HG03460 (cell line): ENCODE measurements at regions not wholly inside any gene's neighbourhood (a gene's known extent, or its start where the extent isn't known, plus 50 kb on each side); places are given as distances from the start of the nearest gene placed in this dataset.

Experiments
- ATAC-seq: cut with Tn5 transposase; IDR thresholded peaks from one replicate; pipeline ENCODE4 v1.9.1; 2021; ENCODE audit not compliant: unreplicated experiment

DNA sequence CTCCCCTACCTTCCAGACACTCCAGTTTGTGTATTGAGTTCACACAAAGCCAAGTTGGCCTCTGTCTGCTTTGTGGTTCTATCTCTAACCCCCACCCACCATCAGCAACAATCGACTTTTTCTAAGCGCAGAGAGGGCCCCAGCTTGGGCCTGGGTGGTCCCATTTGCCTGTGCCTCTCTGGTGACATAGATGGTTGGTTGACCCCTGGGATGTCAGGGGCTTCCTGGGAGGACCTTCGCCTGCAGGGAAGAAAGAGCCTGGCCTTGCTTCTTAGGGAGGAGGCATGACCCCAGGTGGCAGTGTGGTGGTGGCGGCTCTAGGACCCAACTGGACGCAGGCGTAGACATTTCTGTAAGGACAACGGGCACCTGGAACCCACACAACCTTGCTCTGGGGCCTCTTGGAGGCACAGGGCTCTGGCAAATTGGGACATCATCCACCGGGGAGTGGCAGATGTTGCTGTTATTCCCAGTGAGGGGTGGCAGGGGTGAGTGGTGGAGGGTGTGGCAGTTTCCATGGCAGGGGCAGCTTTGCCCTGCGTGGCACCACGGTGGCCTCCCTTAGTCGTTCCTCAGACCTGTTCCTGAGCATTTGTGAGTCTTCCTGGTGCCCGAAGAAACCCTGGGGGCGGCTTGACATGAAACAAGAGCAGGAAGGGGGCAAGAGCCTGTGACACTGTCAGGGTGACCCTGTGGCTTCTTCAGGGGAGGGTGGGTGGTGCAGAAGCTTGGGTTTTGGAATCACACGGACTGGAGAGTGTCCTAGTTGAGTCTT, 171.0 kb upstream of the IER5L start:
- no peak for ATAC-seq

DNA sequence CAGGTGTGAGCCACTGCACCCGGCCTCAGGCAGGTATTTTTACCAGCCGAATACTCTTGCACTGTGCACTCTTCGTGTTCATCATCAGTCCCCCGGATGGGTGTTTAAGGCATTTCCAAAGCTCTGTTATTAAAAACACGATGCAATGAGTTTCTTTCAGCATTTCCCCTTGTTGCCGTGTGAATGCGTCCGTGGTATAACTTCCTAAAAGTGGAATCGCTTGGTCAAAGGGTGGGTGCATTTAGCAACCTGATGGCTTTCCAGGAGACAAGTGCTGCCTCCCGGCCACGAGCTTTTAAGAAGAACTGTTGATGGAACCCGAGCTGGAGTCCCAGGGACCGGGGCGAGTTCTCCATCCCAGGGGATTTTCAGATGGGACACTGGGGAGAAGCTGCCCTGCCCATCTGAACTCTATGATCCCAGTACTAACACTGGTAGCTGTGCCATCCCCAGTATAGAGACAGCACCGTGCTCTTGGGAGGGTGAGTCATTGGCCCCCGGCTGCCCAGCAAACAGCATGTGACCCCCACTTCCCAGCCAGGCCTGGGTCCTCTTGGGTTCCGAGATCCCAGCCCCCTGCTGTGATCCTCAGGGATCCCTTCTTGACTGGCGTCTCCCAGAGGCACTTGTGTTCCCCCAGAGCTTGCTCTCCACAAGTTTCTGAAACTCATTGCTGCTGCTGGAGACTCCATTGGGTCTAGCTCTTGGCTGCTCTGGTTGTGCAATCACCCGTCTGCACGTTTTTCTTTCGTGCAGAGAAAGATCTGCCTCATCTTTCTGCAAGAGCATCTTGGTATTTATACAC, 169.5 kb upstream of the IER5L start:
- ATAC-seq = no peak

GRCh38 chr9:129346046-129346445, 168.0 kb upstream of the IER5L start:
- ATAC-seq = no peak

DNA sequence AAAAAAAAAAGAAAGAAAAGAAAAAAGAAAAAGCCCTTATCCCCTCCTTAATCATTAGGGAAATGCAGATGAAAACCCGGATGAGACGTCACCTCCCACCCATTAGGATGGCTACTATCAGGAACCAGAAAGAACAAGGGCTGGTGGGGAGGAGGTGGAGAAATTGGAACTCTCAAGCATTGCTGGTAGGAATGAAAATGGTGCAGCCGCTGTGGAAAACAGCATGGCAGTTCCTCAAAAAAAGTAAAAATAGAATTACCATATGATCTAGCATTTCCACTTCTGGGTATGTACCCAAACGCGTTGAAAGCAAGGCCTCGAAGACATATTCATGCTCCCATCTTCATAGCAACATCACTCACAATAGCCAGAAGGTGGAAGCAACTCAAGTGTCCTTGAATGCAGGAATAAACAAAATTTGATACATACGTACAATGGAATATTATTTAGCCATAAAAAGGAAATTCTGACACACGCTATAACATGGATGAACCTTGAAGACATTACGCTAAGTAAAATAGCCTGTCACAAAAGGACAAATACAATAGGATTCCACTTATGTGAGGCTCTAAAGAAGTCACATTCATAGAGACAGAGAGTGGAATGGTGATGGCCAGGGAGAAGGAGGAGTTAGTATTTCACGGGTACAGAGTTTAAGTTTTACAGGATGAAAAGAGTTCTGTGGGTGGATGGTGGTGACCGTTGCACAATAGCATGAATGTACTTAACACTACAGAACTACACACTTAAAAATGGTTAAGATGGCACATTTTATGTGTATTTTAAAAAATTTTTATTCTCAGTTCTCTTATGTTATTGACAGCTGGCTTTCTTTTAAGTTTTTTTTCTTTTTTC, 166.8 kb upstream of the IER5L start:
- ATAC-seq = no peak

DNA sequence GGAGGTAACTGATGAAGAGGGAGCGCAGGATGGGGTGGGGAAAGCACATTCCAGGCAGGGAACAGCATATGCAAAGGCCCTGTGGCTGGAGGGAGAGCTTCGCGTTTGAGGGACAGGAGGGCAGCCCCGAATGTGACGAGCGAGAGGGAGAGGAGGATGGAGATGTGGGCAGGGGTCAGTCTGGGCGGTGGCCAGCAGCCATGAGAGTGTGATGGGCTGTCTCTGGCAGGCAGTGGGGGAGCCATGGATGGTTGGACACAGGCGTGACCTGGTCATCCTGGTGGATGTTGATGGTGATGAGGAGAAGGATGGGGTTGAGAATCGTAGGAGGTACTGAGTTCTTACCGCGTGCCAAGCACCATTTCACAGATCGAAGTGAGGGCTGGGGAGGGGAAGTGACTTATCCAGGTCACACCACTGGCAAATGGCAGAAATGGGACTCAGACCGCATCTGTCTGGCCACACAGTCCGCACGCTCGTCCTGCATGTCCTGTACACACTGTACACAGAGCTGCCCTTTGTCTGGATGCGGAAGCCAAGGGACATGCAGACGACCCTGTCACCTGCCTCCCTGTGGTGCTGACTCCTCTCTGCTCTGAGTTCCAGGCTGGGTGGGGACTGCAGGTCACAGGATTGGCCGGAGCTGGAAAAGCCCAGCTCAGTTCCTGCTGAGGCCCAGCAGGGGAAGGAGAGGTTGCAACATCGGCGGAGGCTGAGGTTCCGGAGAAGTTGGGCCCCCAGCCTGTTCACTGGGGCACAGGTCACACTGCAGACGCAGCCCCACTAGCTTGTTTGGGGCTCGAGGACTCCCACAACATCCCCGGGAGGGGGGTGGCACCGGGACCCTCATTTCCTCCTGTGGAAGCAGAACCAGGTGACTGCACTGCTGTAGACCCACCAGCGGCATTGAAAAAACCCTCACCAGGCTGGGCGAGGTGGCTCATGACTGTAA, 165.6 kb upstream of the IER5L start:
- ATAC-seq = no peak

GRCh38 chr9:129342591-129343423, 164.7 kb upstream of the IER5L start:
- ATAC-seq = no peak

- no peak for ATAC-seq
These were observed 163.9 kb upstream of the IER5L start for GRCh38 chr9:129341987-129342348.

GRCh38 chr9:129341171-129341986, 163.3 kb upstream of the IER5L start:
- ATAC-seq = no peak

DNA sequence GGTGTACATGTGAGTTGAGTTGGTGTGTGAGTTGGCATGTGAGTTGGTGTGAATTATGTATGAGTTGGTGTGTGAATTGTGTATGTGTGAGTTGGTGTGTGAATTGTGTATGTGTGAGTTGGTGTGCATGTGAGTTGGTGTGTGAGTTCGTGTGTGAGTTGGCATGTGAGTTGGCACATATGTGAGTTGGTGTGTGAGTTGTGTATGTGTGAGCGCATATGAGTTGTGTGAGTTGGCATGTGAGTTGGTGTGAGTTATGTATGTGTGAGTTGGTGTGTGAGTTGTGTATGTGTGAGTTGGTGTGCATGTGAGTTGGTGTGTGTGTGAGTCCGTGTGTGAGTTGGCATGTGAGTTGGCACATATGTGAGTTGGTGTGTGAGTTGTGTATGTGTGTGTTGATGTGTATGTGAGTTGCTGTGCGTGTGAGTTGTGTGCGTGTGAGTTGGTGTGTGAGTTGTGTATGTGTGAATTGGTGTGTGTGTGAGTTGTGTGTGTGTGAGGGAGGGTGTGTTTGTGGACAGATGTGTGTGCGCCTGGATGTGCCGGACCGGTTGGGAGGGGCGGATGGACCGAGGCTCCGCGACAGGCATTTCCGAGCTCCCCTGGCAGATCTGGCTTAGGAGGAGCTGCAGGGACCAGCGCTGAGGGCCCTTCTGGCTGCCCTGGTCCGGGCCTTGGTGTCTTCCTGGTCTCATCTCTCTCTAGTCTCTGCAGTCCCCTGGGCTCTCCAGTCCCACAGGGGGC, 162.5 kb upstream of the IER5L start:
- ATAC-seq = no peak

GRCh38 chr9:129339539-129340157, 161.6 kb upstream of the IER5L start:
- ATAC-seq = no peak

GRCh38 chr9:129338724-129339430, 160.8 kb upstream of the IER5L start:
- no peak for ATAC-seq

DNA sequence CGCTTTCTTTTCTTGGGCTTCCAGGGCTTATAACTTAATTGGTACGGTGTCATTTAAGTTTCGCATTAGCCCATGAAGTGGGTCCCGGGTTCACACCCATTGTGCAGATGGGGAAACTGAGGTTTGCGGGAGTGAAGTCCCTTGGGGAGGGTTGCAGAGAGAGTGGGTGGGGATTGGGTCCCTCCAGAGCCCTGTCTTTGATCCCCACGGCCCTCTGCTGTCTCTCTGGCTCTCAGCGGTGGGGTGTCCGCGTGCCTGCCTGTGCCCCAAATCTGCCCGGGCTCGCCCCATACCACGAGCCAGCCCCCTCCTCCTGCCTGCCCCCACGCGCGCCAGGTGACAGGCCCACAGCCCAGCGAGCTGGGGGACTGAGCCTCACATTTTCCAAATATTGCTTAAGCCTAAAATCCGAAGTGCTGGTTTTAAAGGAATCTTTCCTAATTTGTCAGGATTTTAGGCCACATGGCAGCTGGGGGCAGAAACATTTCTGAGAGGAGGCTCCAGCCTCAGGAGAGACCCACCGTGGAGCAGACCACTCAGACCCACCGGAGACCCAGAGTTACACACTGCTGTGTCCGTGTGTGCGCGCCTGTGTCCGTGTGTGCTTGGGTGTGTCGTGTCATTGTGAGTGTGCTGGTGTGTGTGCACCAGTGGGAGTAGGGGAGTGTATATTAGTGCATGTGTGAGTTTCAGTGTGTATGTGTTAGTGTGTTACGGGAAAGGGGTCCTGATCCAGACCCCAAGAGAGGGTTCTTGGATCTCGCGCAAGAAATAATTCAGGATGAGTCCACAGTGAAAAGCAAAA, 159.5 kb upstream of the IER5L start:
- no peak for ATAC-seq

GRCh38 chr9:129336601-129337331, 158.7 kb upstream of the IER5L start:
- no peak for ATAC-seq

GRCh38 chr9:129336130-129336528, 158.1 kb upstream of the IER5L start:
- ATAC-seq = no peak

DNA sequence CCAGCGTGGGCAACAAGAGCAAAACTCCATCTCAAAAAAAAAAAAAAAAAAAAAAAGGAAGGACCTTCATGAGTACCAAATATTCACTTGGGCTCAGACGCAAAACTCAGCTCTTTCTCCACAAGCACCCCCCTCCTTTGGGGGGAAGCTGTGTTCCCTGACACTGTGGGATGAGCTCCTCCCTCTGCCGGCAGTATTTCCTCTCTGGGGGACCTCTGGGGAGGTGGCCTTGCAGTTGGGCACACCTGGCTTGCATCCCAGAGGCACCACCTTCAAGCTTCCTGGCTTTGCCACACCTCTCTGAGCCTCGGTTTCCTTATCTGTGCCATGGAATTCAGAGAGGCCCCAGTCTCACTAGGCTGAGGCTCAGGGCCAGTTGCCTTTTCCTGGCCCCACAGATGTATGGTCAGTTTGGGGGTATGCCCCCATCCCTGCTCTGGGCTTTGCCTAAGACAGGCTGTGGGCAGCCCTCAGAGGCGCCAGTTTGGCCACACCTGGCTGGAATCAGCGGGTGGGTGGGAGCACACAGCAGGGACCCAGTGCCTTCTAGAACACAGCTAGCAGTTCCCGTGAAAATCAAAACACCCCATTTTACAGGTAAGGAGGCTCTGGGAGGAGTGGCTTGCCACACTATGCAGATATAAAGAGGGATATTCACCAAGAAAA, 157.5 kb upstream of the IER5L start:
- no peak for ATAC-seq
